PFSK-1 (cell line): ENCODE measurements at regions not wholly inside any gene's neighbourhood (a gene's known extent, or its start where the extent isn't known, plus 50 kb on each side); places are given as distances from the start of the nearest gene placed in this dataset.

Experiments
- FOXP2 ChIP-seq: optimal IDR thresholded peaks from 2 replicates; pipeline ENCODE3; 2011; ENCODE audit warnings: borderline replicate concordance, control low read depth, inconsistent platforms; ENCODE audit not compliant: insufficient read depth; ENCODE audit errors: extremely low read length, extremely low read depth
- POLR2AphosphoS5 ChIP-seq: IDR thresholded peaks from 2 replicates; pipeline ENCODE4 v1.6.1; 2012; ENCODE audit warnings: low read depth, mild to moderate bottlenecking, control low read depth, low read length, moderate library complexity
- SIN3A ChIP-seq: IDR thresholded peaks from 2 replicates; pipeline ENCODE4 v1.6.1; 2012; ENCODE audit warnings: mild to moderate bottlenecking, low read length, moderate library complexity, borderline replicate concordance; ENCODE audit not compliant: insufficient read depth
- TAF1 ChIP-seq: IDR thresholded peaks from 2 replicates; pipeline ENCODE4 v1.6.1; 2012; ENCODE audit warnings: low read length, control low read depth, borderline replicate concordance; ENCODE audit not compliant: insufficient read depth
- TF ChIP-seq, protein P1 (sequence below), 2 experiments: IDR thresholded peaks; 2 replicates each; pipeline versions ENCODE4 v1.6.1 to v1.8.0; 2011 to 2012; ENCODE audit warnings: low read depth in 2 of 2, low read length in 2 of 2, control low read depth in 1 of 2, inconsistent platforms in 1 of 2, mild to moderate bottlenecking in 1 of 2, moderate library complexity in 1 of 2; ENCODE audit not compliant: insufficient read depth in 1 of 2

DNA sequence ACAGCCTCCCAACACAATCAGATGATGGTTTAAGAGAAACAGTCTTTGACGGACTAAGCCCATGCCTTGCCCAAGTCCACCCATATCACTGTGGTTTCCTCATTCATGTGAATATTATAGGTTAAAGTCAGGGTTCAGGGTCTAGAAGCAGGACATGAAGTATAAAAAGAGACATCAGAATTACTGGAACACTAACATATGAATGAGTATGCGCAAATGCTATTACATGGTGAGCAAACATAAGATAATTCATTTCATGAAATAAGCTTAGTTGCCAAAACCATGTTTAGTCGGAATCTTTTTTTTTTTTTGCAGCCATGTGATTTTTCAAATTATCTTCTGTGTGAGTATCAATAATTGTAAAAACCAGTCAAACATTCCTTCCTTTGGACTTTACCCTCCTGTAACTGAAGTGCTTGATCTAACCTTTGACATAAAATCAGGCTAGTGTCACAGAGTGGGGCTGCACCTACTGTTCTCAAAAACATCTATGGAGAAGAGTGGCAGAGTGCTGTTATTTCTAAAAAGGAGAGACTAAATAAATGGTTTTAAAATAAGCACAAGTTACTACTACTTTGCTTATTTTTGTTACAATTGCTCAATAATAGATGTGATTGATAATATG, 84.9 kb upstream of the NRIP1 start:
- TF ChIP-seq TAF1 (no peak), POLR2AphosphoS5 (no peak), SIN3A (no peak), FOXP2 (no peak)
- TF ChIP-seq, protein P1, sequence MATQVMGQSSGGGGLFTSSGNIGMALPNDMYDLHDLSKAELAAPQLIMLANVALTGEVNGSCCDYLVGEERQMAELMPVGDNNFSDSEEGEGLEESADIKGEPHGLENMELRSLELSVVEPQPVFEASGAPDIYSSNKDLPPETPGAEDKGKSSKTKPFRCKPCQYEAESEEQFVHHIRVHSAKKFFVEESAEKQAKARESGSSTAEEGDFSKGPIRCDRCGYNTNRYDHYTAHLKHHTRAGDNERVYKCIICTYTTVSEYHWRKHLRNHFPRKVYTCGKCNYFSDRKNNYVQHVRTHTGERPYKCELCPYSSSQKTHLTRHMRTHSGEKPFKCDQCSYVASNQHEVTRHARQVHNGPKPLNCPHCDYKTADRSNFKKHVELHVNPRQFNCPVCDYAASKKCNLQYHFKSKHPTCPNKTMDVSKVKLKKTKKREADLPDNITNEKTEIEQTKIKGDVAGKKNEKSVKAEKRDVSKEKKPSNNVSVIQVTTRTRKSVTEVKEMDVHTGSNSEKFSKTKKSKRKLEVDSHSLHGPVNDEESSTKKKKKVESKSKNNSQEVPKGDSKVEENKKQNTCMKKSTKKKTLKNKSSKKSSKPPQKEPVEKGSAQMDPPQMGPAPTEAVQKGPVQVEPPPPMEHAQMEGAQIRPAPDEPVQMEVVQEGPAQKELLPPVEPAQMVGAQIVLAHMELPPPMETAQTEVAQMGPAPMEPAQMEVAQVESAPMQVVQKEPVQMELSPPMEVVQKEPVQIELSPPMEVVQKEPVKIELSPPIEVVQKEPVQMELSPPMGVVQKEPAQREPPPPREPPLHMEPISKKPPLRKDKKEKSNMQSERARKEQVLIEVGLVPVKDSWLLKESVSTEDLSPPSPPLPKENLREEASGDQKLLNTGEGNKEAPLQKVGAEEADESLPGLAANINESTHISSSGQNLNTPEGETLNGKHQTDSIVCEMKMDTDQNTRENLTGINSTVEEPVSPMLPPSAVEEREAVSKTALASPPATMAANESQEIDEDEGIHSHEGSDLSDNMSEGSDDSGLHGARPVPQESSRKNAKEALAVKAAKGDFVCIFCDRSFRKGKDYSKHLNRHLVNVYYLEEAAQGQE (IDR thresholded peaks at IDR 0.05; ENCODE audit: insufficient read depth in 1 of 2, low read depth in 2 of 2, low read length in 2 of 2), result no peak

DNA sequence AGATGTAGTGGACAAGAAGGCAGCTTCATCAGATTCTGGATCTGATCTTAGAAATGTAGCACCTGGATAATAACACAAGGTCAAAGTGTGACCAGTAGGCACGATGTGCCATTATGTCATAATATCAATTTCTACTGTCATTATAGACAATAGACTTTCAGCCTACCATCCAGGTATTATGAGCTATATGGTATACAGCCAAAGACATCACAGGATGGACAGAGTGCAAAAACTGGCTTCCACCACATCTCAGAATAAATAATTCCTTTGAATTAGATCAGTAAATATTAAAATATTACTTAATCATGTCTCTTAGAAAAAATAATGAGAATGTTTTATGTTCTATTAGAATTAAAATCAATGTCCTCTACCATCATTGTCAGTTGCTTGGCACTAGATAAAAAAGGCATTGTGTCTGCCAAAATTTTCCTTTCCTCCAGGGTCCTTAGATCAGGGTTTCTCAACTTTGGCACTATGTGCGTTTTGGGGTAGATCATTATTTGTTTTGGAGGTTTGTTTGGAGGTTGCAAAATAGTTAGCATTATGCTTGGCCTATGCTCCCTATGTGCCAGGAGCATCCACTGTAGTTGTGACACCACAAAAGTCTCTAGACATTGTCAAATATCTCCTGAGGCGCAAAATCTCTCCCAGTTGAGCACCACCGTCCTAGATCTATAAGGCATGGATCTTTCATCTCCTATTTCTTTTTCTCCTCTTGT, 86.7 kb upstream of the NRIP1 start:
- no peak for TF ChIP-seq TAF1
- TF ChIP-seq, protein P1 (IDR thresholded peaks at IDR 0.05; ENCODE audit: insufficient read depth in 1 of 2, low read depth in 2 of 2, low read length in 2 of 2), result no peak
- TF ChIP-seq FOXP2, result no peak
- TF ChIP-seq SIN3A, result no peak

DNA sequence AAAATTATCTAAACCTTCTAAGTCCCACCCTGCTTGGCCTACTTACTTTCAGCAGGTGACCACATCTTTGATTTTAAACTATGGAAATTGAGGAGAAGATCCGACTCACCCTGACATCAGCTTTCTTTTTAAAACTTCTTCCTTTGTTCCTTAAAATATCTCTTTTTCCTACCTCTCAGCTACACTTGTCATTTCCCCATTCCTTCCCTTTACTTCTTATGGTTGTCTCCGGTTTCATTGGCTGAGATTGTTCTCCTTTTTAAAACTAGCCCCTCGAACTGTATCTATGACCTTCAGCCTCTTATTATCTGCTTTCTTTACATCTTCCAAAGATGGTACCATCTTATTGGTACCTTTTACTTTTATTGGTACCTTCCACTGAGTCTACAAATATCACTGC, 87.8 kb upstream of the NRIP1 start:
- TF ChIP-seq FOXP2, result no peak
- TF ChIP-seq TAF1, result no peak
- TF ChIP-seq, protein P1 (IDR thresholded peaks at IDR 0.05; ENCODE audit: insufficient read depth in 1 of 2, low read depth in 2 of 2, low read length in 2 of 2), result no peak
- no peak for TF ChIP-seq SIN3A
- TF ChIP-seq POLR2AphosphoS5, result no peak

DNA sequence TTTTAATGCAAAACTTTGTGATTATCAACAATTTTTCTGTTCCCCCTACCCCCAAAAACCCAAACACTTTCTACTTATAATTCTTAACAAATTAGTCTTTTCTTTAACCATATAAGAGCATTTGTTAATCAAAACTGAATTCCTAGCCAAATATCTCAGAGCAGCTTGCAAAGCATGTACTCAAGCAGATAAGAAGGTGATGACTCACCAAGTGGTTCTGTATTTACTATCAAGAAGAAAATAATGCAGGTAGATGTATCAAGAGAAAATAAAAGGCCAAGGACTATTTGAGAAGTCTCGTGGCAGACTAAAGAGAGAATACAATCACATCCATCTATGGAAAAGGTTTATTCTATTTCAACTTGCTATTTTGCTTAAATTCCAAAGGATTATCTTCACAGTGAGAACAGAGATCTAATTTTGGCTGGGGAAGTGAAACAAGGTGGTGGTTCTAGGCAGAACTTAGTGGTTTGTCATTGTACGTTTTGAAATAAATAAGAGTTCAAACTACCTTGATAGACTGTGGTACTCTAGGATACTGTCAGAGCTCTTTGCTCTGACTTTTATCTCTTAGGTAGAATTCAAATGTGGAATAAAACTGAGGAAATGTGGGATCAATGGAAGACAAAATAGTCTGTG, 94.7 kb upstream of the NRIP1 start:
- TF ChIP-seq FOXP2, result no peak
- TF ChIP-seq SIN3A, result no peak
- TF ChIP-seq, protein P1 (IDR thresholded peaks at IDR 0.05; ENCODE audit: insufficient read depth in 1 of 2, low read depth in 2 of 2, low read length in 2 of 2), result no peak
- TF ChIP-seq TAF1, result no peak
- no peak for TF ChIP-seq POLR2AphosphoS5
